Stimulated activated CD8-positive, alpha-beta memory T cell treated with anti-CD3 and anti-CD28 coated beads, Interleukin-2, amount 100 ng/mL, for 1 hour (primary cell): ENCODE measurements at regions not wholly inside any gene's neighbourhood (a gene's known extent, or its start where the extent isn't known, plus 50 kb on each side); places are given as distances from the start of the nearest gene placed in this dataset.
"Not testable (repeated sequence)": the region's sequence is repeated elsewhere in the genome, so short reads cannot be mapped to it uniquely, and the experiment has no call there.

Experiments
- DNase-seq, 2 donors: peaks; one replicate each; pipeline ENCODE4 v3.0.0-alpha.2; 2020; ENCODE audit warnings: low read depth in 2 of 2

- DNase-seq = no peak
Observed at GRCh38 chr4:23959396-23960148, 69.7 kb upstream of the PPARGC1A start.

DNA sequence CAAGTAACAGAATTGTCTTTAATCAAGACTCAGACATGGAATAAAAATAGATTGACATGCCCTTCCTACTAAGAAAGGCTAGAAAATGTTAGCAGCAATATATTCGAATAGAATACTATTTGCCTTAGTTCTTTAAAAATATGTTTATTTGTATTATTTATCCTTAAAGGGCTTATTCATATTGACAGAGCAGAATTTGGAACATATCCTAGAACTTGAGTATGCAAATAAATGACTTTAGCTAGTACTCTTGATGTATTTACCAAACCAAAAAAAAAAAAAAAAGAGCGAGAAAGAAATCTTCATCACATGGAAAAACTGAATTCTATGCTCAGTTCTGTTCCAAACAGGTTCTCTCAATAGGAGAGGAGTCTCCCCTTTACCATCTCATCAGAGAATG is 68.9 kb upstream of the PPARGC1A start:
- no peak for DNase-seq

GRCh38 chr4:23957465-23957864 is 67.6 kb upstream of the PPARGC1A start:
- DNase-seq = no peak

DNA sequence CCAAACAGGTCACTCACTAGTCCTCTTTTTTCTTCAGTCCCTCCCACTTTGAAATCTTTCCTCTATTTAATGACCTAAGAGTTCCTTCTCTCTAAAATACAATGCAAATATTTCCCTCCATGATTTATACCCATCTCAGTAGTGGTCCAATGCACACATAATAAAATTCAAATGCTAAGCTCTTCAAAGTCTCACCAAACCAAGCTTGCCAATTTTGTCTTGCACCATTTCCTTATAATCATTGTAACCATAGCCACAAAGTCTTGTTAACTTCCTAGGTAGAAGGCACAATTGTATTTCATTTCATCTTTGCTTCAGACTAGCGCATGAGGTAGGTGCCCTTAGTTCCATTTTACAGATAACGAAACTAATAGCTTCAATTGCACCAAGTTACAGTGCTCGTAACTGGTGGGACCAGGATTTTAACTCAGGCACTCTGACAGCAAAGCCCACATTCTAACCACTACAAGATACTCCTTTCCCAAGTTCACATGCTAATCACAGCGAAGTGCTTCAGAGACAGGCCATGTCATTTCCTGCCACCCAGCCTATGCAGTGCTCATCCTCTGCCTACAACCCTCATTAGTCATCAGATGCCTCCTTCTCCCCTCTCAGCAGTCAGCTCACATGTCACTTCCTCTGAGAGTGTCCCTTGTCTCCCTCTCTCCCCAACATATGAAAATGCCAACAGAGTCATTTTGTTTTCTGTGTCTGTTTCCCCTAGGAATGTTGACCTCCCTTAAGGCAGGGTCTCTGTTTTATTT is 66.9 kb upstream of the PPARGC1A start:
- DNase-seq = no peak

- DNase-seq = no peak
Observed at GRCh38 chr4:23952258-23952657, 62.4 kb upstream of the PPARGC1A start.

- no peak for DNase-seq
Observed at GRCh38 chr4:23947826-23948225, 58.0 kb upstream of the PPARGC1A start.

- DNase-seq = no peak
Observed at GRCh38 chr4:23946299-23946698, 56.5 kb upstream of the PPARGC1A start.

DNA sequence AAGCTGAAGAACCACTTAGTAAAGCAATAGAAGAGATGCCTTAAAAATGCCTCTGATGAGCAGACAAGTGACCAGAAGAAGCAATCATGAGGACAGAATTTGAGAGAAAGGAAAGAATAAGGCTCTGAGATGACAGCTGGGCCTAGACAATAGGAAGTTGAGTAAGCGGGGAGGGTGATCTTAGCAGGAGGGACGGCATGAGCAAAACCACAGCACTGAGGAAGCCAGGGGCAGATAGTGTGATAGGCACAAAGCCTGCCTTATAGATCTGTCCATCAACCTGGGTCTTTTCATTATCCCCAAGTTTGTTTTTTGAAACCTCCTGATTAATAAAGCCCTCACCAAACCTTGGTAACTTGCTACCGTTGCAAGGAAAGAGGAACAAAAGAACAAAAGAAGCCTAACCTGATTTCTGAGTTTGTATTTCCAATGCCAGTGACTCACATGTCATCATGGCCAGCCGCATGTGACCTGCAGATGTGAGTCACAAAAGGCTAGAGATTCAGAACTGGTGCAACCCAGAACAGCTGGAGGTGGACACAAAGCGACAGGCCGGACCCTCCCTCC is 55.7 kb upstream of the PPARGC1A start:
- no peak for DNase-seq

GRCh38 chr4:23944556-23944955 is 54.7 kb upstream of the PPARGC1A start:
- DNase-seq = not testable (repeated sequence)

GRCh38 chr4:23943478-23943877 is 53.6 kb upstream of the PPARGC1A start:
- DNase-seq = no peak

GRCh38 chr4:23942471-23942870 is 52.6 kb upstream of the PPARGC1A start:
- DNase-seq = no peak
